ENCODE measurements at regions not wholly inside any gene's neighbourhood (a gene's known extent, or its start where the extent isn't known, plus 50 kb on each side); places are given as distances from the start of the nearest gene placed in this dataset.
A peak's percentile ranks its signal among the peaks of the same experiment; 100 is the strongest.

GRCh38 chr4:38236503-38236902 is 276.3 kb downstream of the PTTG2 start:
- 72 to 85% (median 77%) methylated on average over 3 of the region's 3 CpGs for WGBS, 5 donors
- Histone ChIP-seq H3K4me3 (no peak overlapping the region), H3K27ac (peak overlapping the region in 6 of 8 donors; percentile 51 to 75 (median 63)), H3K36me3 (no peaks in the 10 kb centered on the region), H3K27me3 (replicated peaks in 1 of 7) (no peaks in the 10 kb centered on the region), H3K4me1 (peaks cover 0 to 19% (median 0%) of the 10 kb centered on the region in 6 donors), H3K9me3 (no peaks in the 10 kb centered on the region)
- DNase-seq = no peak
- TF ChIP-seq POLR2AphosphoS5 (IDR thresholded peaks at IDR 0.05) (no peak), CTCF (IDR thresholded peaks at IDR 0.05 in 8 of 11, conservative IDR thresholded peaks at IDR 0.05 in 3 of 11) (no peak), POLR2A (IDR thresholded peaks at IDR 0.05) (no peak)
- intact Hi-C loops (cut with DNase I; ENCODE audit: low total_unique reads) = no loop called here

- no peaks in the 10 kb centered on the region for H3K36me3 ChIP-seq
- intact Hi-C loops (cut with DNase I; ENCODE audit: low total_unique reads) = no loop called here
- no peak for DNase-seq
- TF ChIP-seq POLR2AphosphoS5 (IDR thresholded peaks at IDR 0.05) = peak in 1 of 3 donors; percentile 27
- TF ChIP-seq POLR2A (IDR thresholded peaks at IDR 0.05) = no peak
- TF ChIP-seq CTCF (IDR thresholded peaks at IDR 0.05 in 8 of 11, conservative IDR thresholded peaks at IDR 0.05 in 3 of 11) = peak in 3 of 11 experiments; percentile 11 to 31 (median 12)
- no peaks in the 10 kb centered on the region for H3K9me3 ChIP-seq
- H3K4me3 ChIP-seq = no peak overlapping the region
- WGBS, 5 donors = 58 to 77% (median 66%) methylated on average over 3 of the region's 3 CpGs
- H3K27me3 ChIP-seq (replicated peaks in 1 of 7) = no peaks in the 10 kb centered on the region
- H3K4me1 ChIP-seq = peaks cover 0 to 19% (median 0%) of the 10 kb centered on the region in 6 donors
- peak overlapping the region in 6 of 8 donors; percentile 51 to 75 (median 63) for H3K27ac ChIP-seq
Measured at GRCh38 chr4:38237139-38237538, 276.9 kb downstream of the PTTG2 start.

- WGBS, 5 donors = 90 to 97% (median 92%) methylated on average over 2 of the region's 2 CpGs
- intact Hi-C loops (cut with DNase I; ENCODE audit: low total_unique reads) = no loop called here
- H3K4me3 ChIP-seq = no peak overlapping the region
- H3K9me3 ChIP-seq = no peaks in the 10 kb centered on the region
- no peaks in the 10 kb centered on the region for H3K27me3 ChIP-seq (replicated peaks in 1 of 7)
- no peak for DNase-seq
- TF ChIP-seq CTCF (IDR thresholded peaks at IDR 0.05 in 8 of 11, conservative IDR thresholded peaks at IDR 0.05 in 3 of 11) = no peak
- H3K27ac ChIP-seq = no peak overlapping the region
- peaks cover 0 to 14% (median 0%) of the 10 kb centered on the region in 6 donors for H3K4me1 ChIP-seq
- no peaks in the 10 kb centered on the region for H3K36me3 ChIP-seq
Measured at GRCh38 chr4:38241541-38241940, 281.3 kb downstream of the PTTG2 start.

DNA sequence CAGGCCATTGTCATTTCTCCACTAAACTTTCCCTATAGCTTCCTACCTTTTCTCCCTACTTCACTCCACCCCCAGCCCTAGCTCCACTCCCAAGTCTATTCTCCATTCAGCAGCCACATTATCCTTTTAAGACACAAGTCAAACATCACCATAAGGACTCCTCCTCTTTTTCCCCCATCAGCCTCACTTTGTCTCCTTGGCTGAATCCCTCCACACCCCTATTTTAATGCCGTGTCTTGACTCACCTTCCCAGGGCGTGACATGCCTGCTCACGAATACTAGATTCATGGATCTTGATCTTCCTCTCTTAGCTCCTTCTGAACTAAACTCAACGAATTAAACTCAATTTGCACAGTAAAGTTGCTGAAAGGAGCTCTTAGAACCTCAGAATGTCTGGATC is 281.9 kb downstream of the PTTG2 start:
- 90 to 97% (median 95%) methylated on average over 4 of the region's 4 CpGs for WGBS, 5 donors
- no peak for DNase-seq
- peaks cover 0 to 9% (median 0%) of the 10 kb centered on the region in 6 donors for H3K4me1 ChIP-seq
- H3K36me3 ChIP-seq = no peaks in the 10 kb centered on the region
- no peak overlapping the region for H3K27ac ChIP-seq
- H3K27me3 ChIP-seq (replicated peaks in 1 of 7) = no peaks in the 10 kb centered on the region
- intact Hi-C loops (cut with DNase I; ENCODE audit: low total_unique reads) = no loop called here
- no peak overlapping the region for H3K4me3 ChIP-seq
- H3K9me3 ChIP-seq = no peaks in the 10 kb centered on the region
- TF ChIP-seq CTCF (IDR thresholded peaks at IDR 0.05 in 8 of 11, conservative IDR thresholded peaks at IDR 0.05 in 3 of 11) = no peak
- TF ChIP-seq POLR2AphosphoS5 (IDR thresholded peaks at IDR 0.05) = no peak
- TF ChIP-seq POLR2A (IDR thresholded peaks at IDR 0.05) = no peak

Data from spleen (tissue), 11 donors.